K562 (cell line): ENCODE measurements at regions not wholly inside any gene's neighbourhood (a gene's known extent, or its start where the extent isn't known, plus 50 kb on each side); places are given as distances from the start of the nearest gene placed in this dataset.
A peak's percentile ranks its signal among the peaks of the same experiment; 100 is the strongest.

Source experiments
- ATAC-seq: fragments of 200-7000 bp; cut with Tn5 transposase; 3 replicates; pipeline ENCODE4 v1.9.1; 2020; ENCODE audit warnings: moderate library complexity
- BruUV-seq: library from RNA; stranded (reverse); fragments of 400-500 nt; replicated peaks from 2 replicates; lab custom pipeline; 2021; lab: Mats Ljungman, UMichigan
- CTCF ChIA-PET: fragments of 300-600 bp; formaldehyde crosslinking; extraction: SDS; loops from one replicate; lab custom pipeline; 2021; ENCODE audit warnings: low intra/inter-chr PET ratio; lab: Yijun Ruan, JAX
- POLR2A ChIA-PET: fragments of 300-600, 350-650 bp; sonication (Branson Sonifier 250); formaldehyde crosslinking; extraction: SDS; loops from one replicate; lab custom pipeline; 2021; ENCODE audit warnings: antibody characterized with exemption, inconsistent platforms; lab: Yijun Ruan, JAX
- DNase-seq, 4 experiments: peaks; one replicate each; pipeline versions ENCODE4 v3.0.0 to v3.0.0-alpha.2; 2011 to 2018; ENCODE audit warnings: low spot score in 3 of 4, mixed read lengths in 3 of 4; ENCODE audit errors: extremely low read depth in 1 of 4
- FAIRE-seq: peaks from 2 replicates; lab custom pipeline; 2011; peaks lifted over from hg19 to GRCh38; lab: Jason Lieb, UNC
- H2AFZ ChIP-seq: 2 replicates; pipeline ENCODE4 v1.6.0; 2011; ENCODE audit warnings: low read depth, low read length, control low read depth, inconsistent platforms
- H3K27ac ChIP-seq: fragments of 200-600 bp; 3 replicates; pipeline ENCODE4 v1.8.0; 2011; ENCODE audit warnings: low read depth, mild to moderate bottlenecking, control low read depth, inconsistent platforms, low read length, moderate library complexity, mixed read lengths; ENCODE audit errors: extremely low read depth
- H3K27me3 ChIP-seq, 2 experiments: fragments of 300-600 bp in 1 of 2; 2 replicates in 1 of 2; 3 replicates in 1 of 2; pipeline versions ENCODE4 v1.6.0 to v1.8.0; 2011; ENCODE audit warnings: inconsistent platforms in 2 of 2, low read length in 2 of 2, mild to moderate bottlenecking in 1 of 2, mixed read lengths in 1 of 2, moderate library complexity in 1 of 2; ENCODE audit not compliant: control insufficient read depth in 2 of 2, insufficient read depth in 2 of 2
- H3K36me3 ChIP-seq: fragments of 300-600 bp; 3 replicates; pipeline ENCODE4 v1.8.0; 2011; ENCODE audit warnings: mild to moderate bottlenecking, low read length, inconsistent platforms; ENCODE audit not compliant: control insufficient read depth, insufficient read depth
- H3K4me1 ChIP-seq, 2 experiments: fragments of 200-600 bp in 1 of 2; replicated peaks in 1 of 2; 2 replicates in 1 of 2; 3 replicates in 1 of 2; pipeline versions ENCODE4 v1.5.1 to v1.8.0; 2011; ENCODE audit warnings: inconsistent platforms in 2 of 2, low read length in 2 of 2, mild to moderate bottlenecking in 1 of 2, mixed read lengths in 1 of 2, moderate library complexity in 1 of 2; ENCODE audit not compliant: control insufficient read depth in 2 of 2, insufficient read depth in 2 of 2
- H3K4me2 ChIP-seq: 2 replicates; pipeline ENCODE4 v1.6.1; 2011; ENCODE audit warnings: low read length, control low read depth, inconsistent platforms, mixed read lengths; ENCODE audit not compliant: insufficient read depth
- H3K4me3 ChIP-seq: fragments of 200-600 bp; sonication (generic), shearing (Covaris generic); 2 replicates; pipeline ENCODE4 v1.5.1; 2016; ENCODE audit warnings: control low read depth, inconsistent platforms
- H3K79me2 ChIP-seq: fragments of 200-600 bp; 3 replicates; pipeline ENCODE4 v1.8.0; 2011; ENCODE audit warnings: low read length, inconsistent platforms; ENCODE audit not compliant: control insufficient read depth, insufficient read depth
- H3K9ac ChIP-seq, 2 experiments: 2 replicates each; pipeline versions ENCODE4 v1.6.0 to v1.6.1; 2011; ENCODE audit warnings: low read depth in 2 of 2, low read length in 2 of 2, control low read depth in 1 of 2, inconsistent platforms in 1 of 2, mild to moderate bottlenecking in 1 of 2, mixed read lengths in 1 of 2; ENCODE audit not compliant: insufficient read depth in 1 of 2
- H3K9me1 ChIP-seq: one replicate; pipeline ENCODE4 v1.6.0; 2011; ENCODE audit warnings: inconsistent platforms, mild to moderate bottlenecking, low read length, moderate library complexity; ENCODE audit not compliant: control insufficient read depth, insufficient read depth
- H3K9me3 ChIP-seq: replicated peaks from 2 replicates; pipeline ENCODE4 v1.5.1; 2011; ENCODE audit warnings: low read depth, low read length, inconsistent platforms; ENCODE audit not compliant: control insufficient read depth, insufficient read depth
- H4K20me1 ChIP-seq: replicated peaks from 2 replicates; pipeline ENCODE4 v1.6.1; 2011; ENCODE audit warnings: low read length, inconsistent platforms, mixed read lengths; ENCODE audit not compliant: control insufficient read depth, insufficient read depth
- CTCFL ChIP-seq: IDR thresholded peaks from 2 replicates; pipeline ENCODE4 v1.6.1; 2011; ENCODE audit warnings: borderline replicate concordance, low read depth, mild to moderate bottlenecking, moderate library complexity, low read length; ENCODE audit not compliant: insufficient read depth, poor library complexity, severe bottlenecking
- FOSL1 ChIP-seq: fragments of 200-800 bp; sonication (Bioruptor generic); conservative IDR thresholded peaks from 2 replicates; pipeline ENCODE4 v1.6.1; 2016; ENCODE audit warnings: missing genetic modification characterization, missing compliant biosample characterization
- MTA2 ChIP-seq: fragments of 450-650 bp; IDR thresholded peaks from 2 replicates; pipeline ENCODE4 v1.6.1; 2016; ENCODE audit warnings: low read depth
- NR2C1 ChIP-seq, 2 experiments: fragments of 450-650 bp; IDR thresholded peaks; 2 replicates each; pipeline ENCODE4 v1.6.1; 2017; ENCODE audit warnings: mild to moderate bottlenecking in 2 of 2, antibody characterized with exemption in 1 of 2, inconsistent platforms in 1 of 2, missing compliant biosample characterization in 1 of 2, missing genetic modification characterization in 1 of 2
- POLR2AphosphoS5 ChIP-seq: IDR thresholded peaks from 2 replicates; pipeline ENCODE4 v1.6.1; 2011; ENCODE audit warnings: mild to moderate bottlenecking, low read depth, low read length, moderate library complexity; ENCODE audit not compliant: control insufficient read depth, insufficient read depth
- POLR3G ChIP-seq: IDR thresholded peaks from 2 replicates; pipeline ENCODE4 v1.6.1; 2011; ENCODE audit not compliant: insufficient read length, insufficient replicate concordance; ENCODE audit errors: extremely low read depth
- PREB ChIP-seq: sonication (generic); formaldehyde crosslinking; IDR thresholded peaks from 2 replicates; pipeline ENCODE4 v1.8.1; 2023; ENCODE audit warnings: mild to moderate bottlenecking, missing genetic modification reagents
- SIN3A ChIP-seq, 2 experiments: fragments of 150-350 bp in 1 of 2; IDR thresholded peaks; 2 replicates each; pipeline ENCODE4 v1.6.1; 2011 to 2016; ENCODE audit warnings: borderline replicate concordance in 2 of 2, low read depth in 2 of 2, low read length in 2 of 2, mild to moderate bottlenecking in 2 of 2, moderate library complexity in 2 of 2; ENCODE audit not compliant: control insufficient read depth in 1 of 2
- THRAP3 ChIP-seq: fragments of 450-650 bp; IDR thresholded peaks from 2 replicates; pipeline ENCODE4 v1.6.1; 2016; ENCODE audit warnings: mild to moderate bottlenecking, inconsistent platforms, borderline replicate concordance
- THRB ChIP-seq: fragments of 450-650 bp; formaldehyde crosslinking; conservative IDR thresholded peaks from 2 replicates; pipeline ENCODE4 v1.4.0; 2022; ENCODE audit warnings: mild to moderate bottlenecking, missing genetic modification characterization
- TRIM28 ChIP-seq: fragments of 450-650 bp; IDR thresholded peaks from 2 replicates; pipeline ENCODE4 v1.6.1; 2017
- UBTF ChIP-seq, 2 experiments: IDR thresholded peaks; 2 replicates each; pipeline ENCODE4 v1.6.1; 2012; ENCODE audit warnings: improper control_type of control experiment in 2 of 2, low read depth in 2 of 2, low read length in 2 of 2, borderline replicate concordance in 1 of 2
- ZNF324 ChIP-seq: fragments of 250-450 bp; sonication (Bioruptor Pico); IDR thresholded peaks from 2 replicates; pipeline ENCODE4 v1.4.0; 2020; ENCODE audit warnings: mild to moderate bottlenecking
- ZNF347 ChIP-seq: fragments of 450-650 bp; formaldehyde crosslinking; IDR thresholded peaks from 2 replicates; pipeline ENCODE4 v1.4.0; 2020; ENCODE audit warnings: low read depth, mild to moderate bottlenecking, moderate library complexity
- ZNF445 ChIP-seq: fragments of 250-450 bp; sonication (Bioruptor Pico); IDR thresholded peaks from 2 replicates; pipeline ENCODE4 v1.4.0; 2020; ENCODE audit warnings: low read depth, mild to moderate bottlenecking, moderate library complexity
- WGBS: fragments of 100-300 bp; shearing (Covaris generic); methylation state at CpG from one replicate; pipeline ENCODE4 v1.1.6; 2016; ENCODE audit warnings: low coverage, mixed read lengths; ENCODE audit not compliant: insufficient coverage; ENCODE audit errors: missing lambda C conversion rate; 5-methylcytosine and 5-hydroxymethylcytosine counted together
- in situ Hi-C: fragments of 300-500 bp; cut with MboI; formaldehyde crosslinking; loops from 4 replicates; pipeline ENCODE4 v1.15.0; 2018; ENCODE audit warnings: inconsistent platforms, mixed read lengths
- intact Hi-C: fragments of 100-400 bp; cut with micrococcal nuclease; formaldehyde crosslinking; loops from 2 replicates; pipeline ENCODE4 v1.14.2; 2022

GRCh38 chr6:44507014-44507413 is 119.5 kb downstream of the CDC5L start:
- CTCF ChIA-PET, result no interaction called here
- H3K4me1 ChIP-seq, result no peaks in the 10 kb centered on the region
- no TSS peak for BruUV-seq
- H2AFZ ChIP-seq, result no peak overlapping the region
- H3K4me2 ChIP-seq, result no peak overlapping the region
- DNase-seq, result no peak
- no peak overlapping the region for H3K4me3 ChIP-seq
- in situ Hi-C loops (no loop called here), intact Hi-C loops (no loop called here)
- H3K36me3 ChIP-seq, result no peaks in the 10 kb centered on the region
- peaks cover 5 to 6% of the 10 kb centered on the region in 2 experiments; a peak in 3 of 5 replicates for H3K27me3 ChIP-seq
- H3K79me2 ChIP-seq, result no peaks in the 10 kb centered on the region
- no peak overlapping the region for H3K9ac ChIP-seq
- WGBS, result 0% methylated on average over 1 of the region's 1 CpG
- H4K20me1 ChIP-seq, result no peaks in the 10 kb centered on the region
- ATAC-seq, result no peak
- no peak for FAIRE-seq
- no peak overlapping the region for H3K27ac ChIP-seq
- POLR2A ChIA-PET, result no interaction called here
- H3K9me1 ChIP-seq, result no peaks in the 10 kb centered on the region
- H3K9me3 ChIP-seq, result no peaks in the 10 kb centered on the region
- TF ChIP-seq NR2C1 (IDR thresholded peaks at IDR 0.05) (no peak), NR2C1 (tag; IDR thresholded peaks at IDR 0.05) (no peak), POLR2AphosphoS5 (no peak), ZNF445 (no peak), SIN3A (IDR thresholded peaks at IDR 0.05; ENCODE audit: borderline replicate concordance in 2 of 2, control insufficient read depth in 1 of 2, low read depth in 2 of 2, low read length in 2 of 2) (no peak), FOSL1 (tag) (no peak), PREB (CRISPR knock-in tag) (no peak), THRAP3 (no peak), CTCFL (no peak), ZNF347 (CRISPR knock-in tag) (no peak), MTA2 (no peak), TRIM28 (no peak), ZNF324 (CRISPR knock-in tag) (no peak), THRB (0 out of 2 replicates have a peak, but pooled peaks have one; percentile 21), UBTF (IDR thresholded peaks at IDR 0.05; ENCODE audit: borderline replicate concordance in 1 of 2, low read depth in 2 of 2, low read length in 2 of 2) (no peak), POLR3G (no peak)
